ENCODE measurements at regions not wholly inside any gene's neighbourhood (a gene's known extent, or its start where the extent isn't known, plus 50 kb on each side); places are given as distances from the start of the nearest gene placed in this dataset.

DNA sequence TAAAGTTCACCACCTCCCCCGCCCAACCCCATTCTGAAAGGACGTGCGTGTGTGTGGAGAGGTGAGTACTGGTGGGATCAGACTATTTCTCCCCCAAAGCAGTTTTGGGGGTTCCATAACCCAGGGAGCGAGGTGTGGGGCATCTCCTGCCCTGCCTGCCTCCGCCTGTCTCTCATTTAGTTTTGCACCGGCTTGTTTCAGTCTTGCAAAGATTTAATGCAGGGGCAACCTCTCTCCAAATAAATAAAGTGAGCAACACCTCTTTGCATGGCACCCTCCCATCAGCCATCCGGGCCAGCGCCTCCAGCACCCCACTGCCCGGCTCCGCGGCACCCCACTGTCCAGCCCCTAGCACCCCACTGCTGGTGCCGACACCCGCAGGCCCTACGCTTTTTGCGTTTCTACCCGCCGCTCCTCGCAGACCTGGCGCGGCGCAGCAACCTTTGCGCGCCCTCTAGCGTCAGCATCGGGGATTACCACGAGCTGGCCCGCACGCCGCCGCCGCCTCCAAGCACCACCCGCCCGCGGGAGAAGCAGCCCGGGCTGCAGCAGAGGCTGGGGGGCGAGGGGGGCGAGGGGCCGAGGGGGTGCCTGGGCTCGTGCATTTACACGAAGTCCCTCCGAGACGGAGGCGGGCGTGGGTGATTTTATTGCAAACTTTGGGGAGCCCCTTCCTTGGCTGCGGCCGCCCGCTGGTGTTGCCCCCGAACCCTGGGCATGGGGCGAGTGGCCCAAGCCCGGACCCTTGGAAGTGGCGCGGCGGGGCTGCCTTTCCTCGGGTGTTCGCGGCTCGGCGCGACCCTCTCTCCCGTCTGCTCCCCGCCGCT is 55.8 kb upstream of the VRK1 start:
- Histone ChIP-seq H3F3A (ENCODE audit: control insufficient read depth, insufficient read depth) (no peaks in the 10 kb centered on the region), H4K20me1 (ENCODE audit: control insufficient read depth, insufficient read depth, low read depth, low read length) (no peaks in the 10 kb centered on the region), H3K9me3 (ENCODE audit: control insufficient read depth, insufficient read depth, low read length) (no peaks in the 10 kb centered on the region), H3K4me1 (ENCODE audit: control insufficient read depth, low read length) (peaks cover 5% of the 10 kb centered on the region; the same call in 1 of the 2 replicates), H3K27ac (ENCODE audit: low read depth, low read length) (no peak overlapping the region), H3K4me2 (ENCODE audit: low read length) (peak overlapping the region; percentile 52), H3K9me2 (replicated peaks; ENCODE audit: control insufficient read depth, low read length) (no peaks in the 10 kb centered on the region), H3K79me2 (ENCODE audit: control insufficient read depth, low read length) (no peaks in the 10 kb centered on the region), H3K36me3 (ENCODE audit: control insufficient read depth, low read length) (no peaks in the 10 kb centered on the region), H3K4me3 (ENCODE audit: low read length) (peak overlapping the region; percentile 22; the same call in 1 of the 2 replicates), H3K27me3 (ENCODE audit: control insufficient read depth, low read length) (peaks cover 57% of the 10 kb centered on the region)
- peak; percentile 77; the same call in 1 of the 2 replicates for TF ChIP-seq EZH2phosphoT487 (IDR thresholded peaks at IDR 0.05; ENCODE audit: borderline replicate concordance, low read length)
- TF ChIP-seq, protein P1, sequence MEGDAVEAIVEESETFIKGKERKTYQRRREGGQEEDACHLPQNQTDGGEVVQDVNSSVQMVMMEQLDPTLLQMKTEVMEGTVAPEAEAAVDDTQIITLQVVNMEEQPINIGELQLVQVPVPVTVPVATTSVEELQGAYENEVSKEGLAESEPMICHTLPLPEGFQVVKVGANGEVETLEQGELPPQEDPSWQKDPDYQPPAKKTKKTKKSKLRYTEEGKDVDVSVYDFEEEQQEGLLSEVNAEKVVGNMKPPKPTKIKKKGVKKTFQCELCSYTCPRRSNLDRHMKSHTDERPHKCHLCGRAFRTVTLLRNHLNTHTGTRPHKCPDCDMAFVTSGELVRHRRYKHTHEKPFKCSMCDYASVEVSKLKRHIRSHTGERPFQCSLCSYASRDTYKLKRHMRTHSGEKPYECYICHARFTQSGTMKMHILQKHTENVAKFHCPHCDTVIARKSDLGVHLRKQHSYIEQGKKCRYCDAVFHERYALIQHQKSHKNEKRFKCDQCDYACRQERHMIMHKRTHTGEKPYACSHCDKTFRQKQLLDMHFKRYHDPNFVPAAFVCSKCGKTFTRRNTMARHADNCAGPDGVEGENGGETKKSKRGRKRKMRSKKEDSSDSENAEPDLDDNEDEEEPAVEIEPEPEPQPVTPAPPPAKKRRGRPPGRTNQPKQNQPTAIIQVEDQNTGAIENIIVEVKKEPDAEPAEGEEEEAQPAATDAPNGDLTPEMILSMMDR (IDR thresholded peaks at IDR 0.05; ENCODE audit: low read depth, low read length, poor library complexity, severe bottlenecking): peak; percentile 84

DNA sequence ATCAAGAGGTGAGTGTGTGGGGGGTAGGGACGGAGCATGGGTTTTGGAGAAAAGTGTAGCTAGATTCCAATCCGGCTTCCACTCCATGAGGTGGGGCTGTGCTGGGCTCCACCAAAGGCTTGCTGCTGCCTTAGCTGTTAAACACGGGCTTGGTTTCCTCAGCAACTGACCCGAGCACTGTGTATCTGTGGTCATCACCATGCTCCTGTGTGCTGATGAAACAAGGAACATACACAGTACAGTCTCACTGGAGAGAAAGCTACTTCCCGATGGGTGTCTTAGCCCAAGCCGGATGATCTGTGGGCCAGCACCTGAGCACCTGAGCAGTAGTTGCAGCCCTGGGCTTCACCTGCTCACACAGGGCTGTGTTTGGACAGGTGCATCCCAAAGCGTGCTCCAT is 52.9 kb upstream of the VRK1 start:
- no peaks in the 10 kb centered on the region for H4K20me1 ChIP-seq (ENCODE audit: control insufficient read depth, insufficient read depth, low read depth, low read length)
- TF ChIP-seq EZH2phosphoT487 (IDR thresholded peaks at IDR 0.05; ENCODE audit: borderline replicate concordance, low read length): no peak
- TF ChIP-seq, protein P1 (IDR thresholded peaks at IDR 0.05; ENCODE audit: low read depth, low read length, poor library complexity, severe bottlenecking): no peak
- no peak overlapping the region for H3K4me2 ChIP-seq (ENCODE audit: low read length)
- H3K27ac ChIP-seq (ENCODE audit: low read depth, low read length): no peak overlapping the region
- peaks cover 5% of the 10 kb centered on the region; the same call in 1 of the 2 replicates for H3K4me1 ChIP-seq (ENCODE audit: control insufficient read depth, low read length)
- H3F3A ChIP-seq (ENCODE audit: control insufficient read depth, insufficient read depth): no peaks in the 10 kb centered on the region
- H3K79me2 ChIP-seq (ENCODE audit: control insufficient read depth, low read length): no peaks in the 10 kb centered on the region
- H3K4me3 ChIP-seq (ENCODE audit: low read length): no peak overlapping the region
- no peaks in the 10 kb centered on the region for H3K9me3 ChIP-seq (ENCODE audit: control insufficient read depth, insufficient read depth, low read length)
- H3K36me3 ChIP-seq (ENCODE audit: control insufficient read depth, low read length): no peaks in the 10 kb centered on the region
- H3K9me2 ChIP-seq (replicated peaks; ENCODE audit: control insufficient read depth, low read length): no peaks in the 10 kb centered on the region
- peaks cover 45% of the 10 kb centered on the region for H3K27me3 ChIP-seq (ENCODE audit: control insufficient read depth, low read length)

DNA sequence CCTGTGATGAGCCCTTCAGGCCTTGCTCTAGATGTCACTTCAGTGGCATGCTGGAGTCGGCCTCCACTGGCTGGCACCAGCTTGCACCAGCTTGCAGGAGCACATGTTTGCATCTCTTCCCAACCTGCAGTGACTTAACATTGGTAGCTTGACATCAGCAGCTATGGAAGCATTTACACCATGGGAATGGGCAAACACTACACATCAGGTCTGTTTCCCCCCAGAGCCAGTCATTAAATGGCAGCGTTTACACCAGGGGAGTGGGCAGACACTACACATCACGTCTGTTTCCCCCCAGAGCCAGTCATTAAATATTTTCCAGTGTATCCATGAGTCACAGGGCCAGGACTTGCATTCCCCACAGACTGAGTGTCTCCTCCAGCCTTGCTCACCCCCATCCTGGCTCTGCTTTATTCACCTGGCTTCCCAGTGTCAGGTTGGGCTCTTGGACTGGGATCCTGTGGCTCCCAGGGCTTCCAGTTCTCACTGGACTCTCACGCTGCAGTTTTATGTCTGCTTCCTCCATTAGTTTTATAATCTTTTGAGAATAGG is 51.6 kb upstream of the VRK1 start:
- peaks cover 34% of the 10 kb centered on the region for H3K27me3 ChIP-seq (ENCODE audit: control insufficient read depth, low read length)
- TF ChIP-seq, protein P1 (IDR thresholded peaks at IDR 0.05; ENCODE audit: low read depth, low read length, poor library complexity, severe bottlenecking): no peak
- no peak for TF ChIP-seq EZH2phosphoT487 (IDR thresholded peaks at IDR 0.05; ENCODE audit: borderline replicate concordance, low read length)
- no peak overlapping the region for H3K4me3 ChIP-seq (ENCODE audit: low read length)
- H4K20me1 ChIP-seq (ENCODE audit: control insufficient read depth, insufficient read depth, low read depth, low read length): no peaks in the 10 kb centered on the region
- H3K79me2 ChIP-seq (ENCODE audit: control insufficient read depth, low read length): no peaks in the 10 kb centered on the region
- H3K27ac ChIP-seq (ENCODE audit: low read depth, low read length): no peak overlapping the region
- no peaks in the 10 kb centered on the region for H3F3A ChIP-seq (ENCODE audit: control insufficient read depth, insufficient read depth)
- H3K9me3 ChIP-seq (ENCODE audit: control insufficient read depth, insufficient read depth, low read length): no peaks in the 10 kb centered on the region
- H3K4me1 ChIP-seq (ENCODE audit: control insufficient read depth, low read length): peaks cover 5% of the 10 kb centered on the region; the same call in 1 of the 2 replicates
- H3K4me2 ChIP-seq (ENCODE audit: low read length): no peak overlapping the region
- H3K9me2 ChIP-seq (replicated peaks; ENCODE audit: control insufficient read depth, low read length): no peaks in the 10 kb centered on the region
- H3K36me3 ChIP-seq (ENCODE audit: control insufficient read depth, low read length): no peaks in the 10 kb centered on the region
